H54 (cell line): ENCODE measurements at regions not wholly inside any gene's neighbourhood (a gene's known extent, or its start where the extent isn't known, plus 50 kb on each side); places are given as distances from the start of the nearest gene placed in this dataset.

Source experiments
- DNase-seq: peaks from one replicate; pipeline ENCODE4 v3.0.0; 2011; ENCODE audit warnings: low spot score, mixed read lengths; ENCODE audit not compliant: insufficient read length
- FAIRE-seq: peaks from 3 replicates; lab custom pipeline; 2011; peaks lifted over from hg19 to GRCh38; lab: Jason Lieb, UNC
- POLR2A ChIP-seq: IDR thresholded peaks from 2 replicates; pipeline ENCODE4 v1.6.1; 2011; ENCODE audit warnings: low read depth, mild to moderate bottlenecking, low read length

DNA sequence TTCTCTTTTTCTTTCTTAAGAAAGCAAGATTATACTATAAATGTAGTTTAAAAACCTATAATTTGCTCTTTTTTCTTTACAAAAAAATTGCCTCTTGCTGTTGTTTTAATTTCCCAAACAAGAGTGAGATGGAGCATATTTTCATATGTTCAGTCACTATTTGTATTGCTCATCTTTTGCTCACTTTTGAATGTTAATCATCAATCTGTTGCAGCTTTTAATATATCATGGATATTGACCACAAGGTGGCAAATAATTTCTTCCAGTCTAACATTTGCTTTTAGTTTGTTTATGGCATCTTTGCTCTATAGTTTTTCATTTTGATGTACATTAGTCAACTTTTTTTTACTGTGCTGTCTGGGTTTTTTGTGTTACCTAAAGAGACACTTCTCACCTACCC, 112.6 kb upstream of the THRB start:
- TF ChIP-seq POLR2A, result no peak
- FAIRE-seq, result no peak
- no peak for DNase-seq

GRCh38 chr3:24608701-24609390, 114.2 kb upstream of the THRB start:
- TF ChIP-seq POLR2A, result no peak
- FAIRE-seq, result no peak
- DNase-seq, result no peak

DNA sequence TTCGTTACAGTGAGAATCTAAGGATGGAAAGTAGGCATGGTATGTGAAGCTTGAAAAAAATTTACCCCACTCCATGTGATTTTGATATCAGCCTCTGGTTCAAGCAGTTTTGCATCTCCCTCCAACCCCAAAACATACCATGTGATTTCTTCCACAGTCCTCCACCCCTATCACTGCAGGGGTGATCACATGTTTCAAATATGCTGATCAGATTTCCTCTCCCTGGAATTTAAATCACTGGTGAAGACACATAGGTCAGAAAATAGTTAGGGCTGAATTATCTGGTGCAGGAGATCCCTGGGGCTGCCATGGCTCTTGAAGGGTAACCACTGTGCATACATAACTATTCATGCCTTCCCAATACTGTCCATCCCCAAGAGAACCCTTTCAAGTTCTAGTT, 119.7 kb upstream of the THRB start:
- TF ChIP-seq POLR2A, result no peak
- no peak for DNase-seq
- no peak for FAIRE-seq

DNA sequence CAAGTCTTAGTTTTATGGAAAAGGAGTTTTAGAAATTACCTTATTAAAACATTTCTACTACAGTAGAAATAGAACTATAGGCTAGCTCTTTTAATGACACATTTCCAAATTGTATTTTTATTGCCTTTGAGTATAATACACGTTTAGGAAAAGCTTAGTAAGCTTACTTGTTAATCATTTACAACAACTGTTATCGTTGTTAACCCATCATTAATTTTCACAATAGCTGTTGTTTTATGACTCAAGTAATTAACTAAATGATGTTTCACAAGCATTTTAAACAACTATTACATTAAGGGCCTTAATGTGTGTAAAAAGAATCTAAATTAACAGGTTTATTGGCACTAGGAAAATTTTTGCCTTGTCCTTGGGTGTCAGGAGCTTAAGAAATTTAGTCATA, 120.5 kb upstream of the THRB start:
- no peak for FAIRE-seq
- DNase-seq, result no peak
- TF ChIP-seq POLR2A, result no peak

DNA sequence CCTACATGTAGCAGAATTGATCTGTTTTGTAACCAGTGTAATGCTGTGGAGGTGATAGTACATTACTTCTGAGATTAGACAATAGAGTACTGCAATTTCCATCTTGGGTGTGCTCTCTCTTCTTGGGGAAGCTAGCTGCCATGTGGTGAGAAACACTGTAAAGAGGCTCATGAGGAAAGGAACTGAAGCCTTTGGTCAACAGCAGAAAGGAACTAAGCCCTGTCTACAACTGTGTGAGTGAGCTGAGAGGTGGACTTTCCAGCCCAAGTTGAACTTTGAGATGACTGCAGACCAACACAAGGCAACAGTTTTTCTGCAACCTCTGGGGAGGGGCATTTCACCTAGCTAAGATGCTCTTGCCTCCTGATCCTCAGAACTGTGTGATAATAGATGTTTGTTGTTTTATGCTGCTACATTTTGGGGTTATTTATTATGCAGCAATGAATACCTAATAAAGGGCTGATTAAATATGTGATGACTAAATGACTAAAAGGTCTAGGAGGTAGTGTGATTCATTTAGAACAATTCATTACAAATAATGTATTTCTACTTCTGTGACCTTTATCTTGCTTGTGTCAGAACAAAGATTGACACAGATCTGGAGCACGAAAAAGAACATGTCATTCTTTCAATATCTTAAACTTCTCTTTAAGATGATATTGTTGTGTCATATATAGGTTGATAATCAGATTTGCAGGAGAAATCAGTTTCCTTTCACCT, 121.6 kb upstream of the THRB start:
- FAIRE-seq (no peak), DNase-seq (no peak)
- no peak for TF ChIP-seq POLR2A

- no peak for TF ChIP-seq POLR2A
- no peak for DNase-seq
- FAIRE-seq, result no peak
Measured at GRCh38 chr3:24622138-24622537, 127.5 kb upstream of the THRB start.

DNA sequence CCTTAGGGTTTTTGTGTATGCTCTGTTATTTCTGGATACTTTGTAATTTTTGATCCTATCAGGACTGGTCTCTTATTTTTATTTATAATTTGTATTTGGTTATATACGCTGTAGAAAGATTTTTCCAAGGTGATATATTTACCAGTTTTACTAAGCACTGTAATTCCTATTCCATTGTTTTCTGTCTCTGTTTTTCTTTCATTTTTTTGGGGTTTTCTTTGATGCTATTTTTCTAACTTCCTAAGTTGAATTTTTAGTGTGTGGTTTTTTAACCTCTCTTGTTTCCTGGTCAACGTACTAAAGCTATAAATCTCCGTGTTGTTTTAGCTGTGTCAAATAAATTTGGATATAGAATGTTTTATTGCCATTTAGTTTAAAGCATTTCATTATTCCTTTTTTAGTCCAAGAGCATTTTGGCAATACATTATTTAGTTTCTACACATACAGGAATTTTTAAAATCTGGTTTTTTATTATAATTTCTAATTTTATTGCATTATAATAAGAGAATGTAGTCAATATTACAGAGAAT, 128.1 kb upstream of the THRB start:
- DNase-seq, result no peak
- no peak for TF ChIP-seq POLR2A
- no peak for FAIRE-seq

DNA sequence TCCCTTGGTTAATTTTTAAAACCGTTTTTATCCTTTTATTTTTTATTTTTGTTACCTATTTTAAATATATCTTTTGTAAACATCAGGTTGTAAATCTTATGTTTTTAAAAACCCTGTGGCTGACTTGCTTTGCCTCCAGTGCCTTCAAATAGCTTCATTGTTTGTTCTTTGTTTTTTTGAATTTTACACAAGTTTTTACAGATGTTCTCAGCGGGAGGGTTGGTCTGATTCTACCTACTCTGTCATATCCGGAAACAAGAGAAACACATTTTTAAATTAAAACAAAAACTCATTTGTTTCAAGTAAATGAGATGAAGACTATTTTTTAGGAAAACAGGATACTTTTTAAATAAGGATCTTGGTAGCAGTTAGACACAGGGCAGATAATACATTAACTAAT, 129.0 kb upstream of the THRB start:
- FAIRE-seq (no peak), DNase-seq (no peak)
- no peak for TF ChIP-seq POLR2A

- DNase-seq (no peak), FAIRE-seq (no peak)
- no peak for TF ChIP-seq POLR2A
Measured at GRCh38 chr3:24624938-24625681, 130.5 kb upstream of the THRB start.

- TF ChIP-seq POLR2A, result no peak
- no peak for FAIRE-seq
Measured at GRCh38 chr3:24628523-24629258, 134.0 kb upstream of the THRB start.

GRCh38 chr3:24631481-24631880, 136.8 kb upstream of the THRB start:
- TF ChIP-seq POLR2A, result no peak
- DNase-seq, result no peak
- no peak for FAIRE-seq

More at GRCh38 chr3:24628523-24629258, 134.0 kb upstream of the THRB start:
- no peak for DNase-seq

- FAIRE-seq (no peak), DNase-seq (no peak)
- TF ChIP-seq POLR2A, result no peak
Measured at GRCh38 chr3:24639061-24639460, 144.4 kb upstream of the THRB start.
